HG02938 (cell line): ENCODE measurements at regions not wholly inside any gene's neighbourhood (a gene's known extent, or its start where the extent isn't known, plus 50 kb on each side); places are given as distances from the start of the nearest gene placed in this dataset.

Source experiments
- ATAC-seq: cut with Tn5 transposase; IDR thresholded peaks from one replicate; pipeline ENCODE4 v1.9.1; 2021; ENCODE audit warnings: mild to moderate bottlenecking, moderate library complexity; ENCODE audit not compliant: unreplicated experiment

DNA sequence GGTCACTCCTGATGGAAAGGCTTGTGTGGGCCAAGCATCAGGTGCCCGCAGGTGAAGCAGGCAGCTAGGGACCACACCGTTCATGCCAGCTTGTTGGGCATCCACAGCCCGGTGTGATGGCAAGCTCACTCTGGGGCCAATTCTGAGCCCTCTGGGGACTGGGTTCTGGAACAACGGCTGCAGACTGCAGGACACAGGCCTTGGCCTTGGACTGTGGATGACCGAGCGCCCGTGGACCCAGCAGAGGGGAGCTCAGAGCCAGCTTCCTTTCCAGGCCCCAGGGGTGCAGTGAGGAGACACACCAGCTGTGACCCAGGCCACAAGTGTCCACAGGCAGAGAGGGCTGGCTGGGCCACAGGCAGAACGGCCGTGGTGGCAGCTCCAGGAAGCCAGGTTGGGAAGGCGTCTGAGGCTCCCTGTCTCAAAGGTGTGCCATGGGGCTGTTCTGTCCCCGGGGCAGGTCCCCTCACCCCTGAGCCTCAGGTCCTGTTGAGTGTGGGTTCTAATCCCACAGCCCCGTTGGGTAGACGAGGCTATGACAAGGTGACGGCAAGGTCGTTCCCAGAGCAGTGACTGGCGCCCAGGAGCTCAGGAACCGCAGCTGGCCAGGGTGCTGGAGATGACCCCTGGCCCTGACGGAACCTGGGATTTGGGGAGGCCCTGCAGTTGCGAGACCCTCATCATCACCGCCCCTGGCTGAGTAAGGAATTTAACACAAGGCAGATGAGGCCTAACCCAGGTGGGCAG is 1079.4 kb downstream of the BRD1 start:
- ATAC-seq = no peak

DNA sequence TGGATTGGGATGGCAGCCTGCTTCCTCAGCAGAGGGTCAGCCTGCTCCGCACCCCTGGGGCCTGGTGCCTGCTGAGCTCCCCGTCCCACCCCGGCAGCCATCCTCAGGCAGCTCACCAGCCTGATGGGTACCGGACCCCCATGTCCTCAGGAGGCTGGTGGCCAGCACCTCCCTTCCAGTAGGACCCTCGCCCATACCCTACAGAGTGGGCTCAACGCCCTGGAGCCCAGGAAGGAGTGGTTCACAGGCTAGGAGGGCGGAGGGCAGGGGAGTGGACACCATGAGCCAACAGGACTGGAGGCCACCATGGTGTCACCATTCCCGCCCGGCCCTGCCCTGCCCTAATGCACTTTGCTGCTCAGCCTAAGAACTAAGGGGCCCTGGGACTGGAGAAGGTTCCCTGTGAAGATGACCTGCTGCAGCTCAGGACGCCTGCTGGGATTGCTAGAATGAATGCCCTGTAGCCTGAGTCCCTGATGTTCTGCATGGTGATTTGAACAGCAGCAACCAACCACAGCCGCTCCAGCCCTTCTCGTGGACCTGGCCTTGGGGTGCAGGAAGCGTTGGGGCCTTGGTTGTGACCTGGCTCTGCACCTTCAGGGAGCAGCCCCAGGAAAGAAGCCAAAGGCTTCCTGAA is 1080.8 kb downstream of the BRD1 start:
- ATAC-seq = no peak

DNA sequence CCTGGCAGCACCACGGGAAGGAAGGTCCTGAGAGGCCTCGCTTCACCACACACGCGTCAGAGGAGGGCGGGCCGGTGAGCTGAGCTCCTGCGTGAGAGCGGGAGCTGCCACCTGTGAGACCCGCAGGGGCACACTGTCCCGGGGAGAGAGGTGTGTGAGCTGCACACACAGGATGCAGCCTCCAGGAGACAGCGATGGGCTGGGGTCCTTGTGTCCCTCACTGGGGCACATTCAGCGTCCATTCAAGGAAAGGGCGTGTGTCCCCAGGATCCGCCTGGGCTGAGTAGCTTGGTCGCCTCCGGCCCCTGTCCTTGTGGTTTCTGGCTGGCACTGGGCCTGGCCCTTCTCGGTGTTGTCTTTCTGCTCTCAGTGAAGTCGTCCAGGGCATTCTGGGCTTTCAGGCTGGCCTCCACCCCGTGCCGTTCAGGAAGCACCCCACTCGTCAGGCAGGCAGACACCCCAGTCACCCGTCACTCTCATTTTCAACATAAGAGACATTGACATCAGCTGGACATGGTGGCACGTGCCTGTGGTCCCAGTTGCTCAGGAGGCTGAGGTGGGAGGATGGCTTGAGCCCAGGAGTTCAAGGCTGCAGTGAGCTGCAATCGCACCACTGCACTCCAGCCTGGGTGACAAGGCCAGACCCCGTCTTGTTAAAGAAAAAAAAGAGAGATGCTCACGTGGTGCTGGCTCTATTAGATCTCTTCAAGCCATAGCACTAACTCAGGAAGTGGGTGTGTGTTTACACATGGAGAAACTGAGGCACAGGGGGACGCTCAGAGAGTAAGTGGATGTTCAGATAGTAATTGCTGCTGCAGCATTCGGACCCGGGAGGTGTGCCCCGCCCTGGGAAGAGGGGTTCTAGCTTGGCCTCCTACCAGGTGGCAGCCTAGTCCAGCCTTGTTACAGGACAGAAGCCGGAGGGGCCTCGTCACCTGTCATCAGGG is 1081.6 kb downstream of the BRD1 start:
- ATAC-seq = no peak

DNA sequence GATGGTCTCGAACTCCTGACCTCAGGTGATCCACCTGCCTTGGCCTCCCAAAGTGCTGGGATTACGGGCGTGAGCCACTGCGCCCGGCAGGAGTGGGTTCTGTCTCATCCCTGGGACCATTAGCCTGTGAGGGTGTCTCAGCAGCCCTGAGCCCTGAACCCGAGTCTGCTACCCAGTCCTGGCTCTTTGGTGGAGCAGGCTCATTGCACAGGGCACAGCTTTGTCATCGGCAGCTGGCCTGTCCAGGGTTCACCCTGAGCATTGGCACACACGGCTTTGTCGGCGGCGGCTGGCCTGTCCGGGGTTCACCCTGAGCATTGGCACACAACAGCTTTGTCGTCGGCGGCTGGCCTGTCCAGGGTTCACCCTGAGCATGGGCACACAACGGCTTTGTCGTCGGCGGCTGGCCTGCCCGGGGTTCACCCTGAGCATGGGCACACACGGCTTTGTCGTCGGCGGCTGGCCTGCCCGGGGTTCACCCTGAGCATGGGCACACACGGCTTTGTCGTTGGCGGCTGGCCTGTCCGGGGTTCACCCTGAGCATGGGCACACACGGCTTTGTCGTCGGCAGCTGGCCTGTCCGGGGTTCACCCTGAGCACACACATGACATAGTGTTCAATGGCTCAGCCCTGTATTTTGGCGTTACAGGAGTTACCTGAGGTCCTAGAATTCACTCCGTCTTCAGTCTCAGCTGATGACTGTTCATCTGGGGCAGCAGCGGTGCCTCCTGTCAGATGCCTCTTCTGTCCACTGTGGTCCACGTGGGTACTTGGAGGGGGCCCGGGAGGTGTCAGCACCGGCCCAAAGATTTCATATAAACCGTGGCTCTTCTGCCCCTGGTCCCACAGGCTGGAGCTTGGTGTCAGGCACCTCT is 1082.5 kb downstream of the BRD1 start:
- no peak for ATAC-seq

DNA sequence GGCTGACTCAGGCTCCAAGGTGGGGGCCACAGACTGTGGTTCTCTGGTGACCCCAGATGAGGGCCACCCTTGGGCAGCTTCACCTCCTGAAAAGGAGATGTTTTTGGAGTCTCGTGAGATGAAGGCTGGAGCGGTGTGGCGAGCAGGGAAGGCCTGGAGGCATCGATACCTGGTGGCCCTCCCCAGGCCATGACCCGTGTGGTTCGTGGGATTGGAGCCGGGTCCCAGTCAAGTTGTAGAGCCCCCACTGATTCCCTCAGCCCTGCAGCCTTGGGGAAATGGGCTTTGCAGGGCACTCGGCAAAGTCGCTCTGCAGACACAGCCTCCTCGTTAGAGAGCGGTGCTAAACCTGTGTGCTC is 1083.4 kb downstream of the BRD1 start:
- no peak for ATAC-seq

DNA sequence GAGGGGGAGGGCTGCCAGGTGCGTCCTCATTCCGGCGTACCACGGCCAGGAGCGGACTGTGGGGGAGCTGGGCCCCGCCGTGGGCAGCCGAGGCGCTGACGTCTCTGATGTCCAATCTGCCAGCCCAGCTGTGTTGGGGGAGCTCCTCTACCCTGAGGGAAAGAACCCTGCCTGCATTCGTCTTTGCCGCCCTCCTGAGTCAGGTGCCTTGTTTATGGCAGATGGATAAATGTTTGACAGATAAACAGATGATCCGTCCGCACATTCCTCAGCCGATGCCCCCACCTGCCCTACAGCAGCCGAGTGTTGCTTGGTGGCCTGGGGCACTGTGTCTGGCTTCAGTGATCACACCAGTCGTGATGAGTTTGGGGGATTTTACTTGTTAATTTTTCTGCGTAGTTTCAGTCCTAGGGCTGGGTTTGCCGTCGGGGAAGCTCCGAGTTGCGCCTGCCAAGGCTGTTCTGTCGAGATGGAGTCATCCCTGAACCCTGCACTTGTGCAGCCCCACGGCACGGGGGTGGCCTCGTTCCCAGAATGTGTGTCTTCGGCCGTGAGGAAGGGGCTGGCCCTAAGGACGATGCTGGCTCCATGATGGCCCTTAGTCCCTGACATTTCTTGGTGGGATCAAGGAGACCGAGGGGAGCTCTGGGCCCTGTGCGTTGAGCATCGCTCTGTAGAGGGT is 1083.9 kb downstream of the BRD1 start:
- ATAC-seq = no peak

DNA sequence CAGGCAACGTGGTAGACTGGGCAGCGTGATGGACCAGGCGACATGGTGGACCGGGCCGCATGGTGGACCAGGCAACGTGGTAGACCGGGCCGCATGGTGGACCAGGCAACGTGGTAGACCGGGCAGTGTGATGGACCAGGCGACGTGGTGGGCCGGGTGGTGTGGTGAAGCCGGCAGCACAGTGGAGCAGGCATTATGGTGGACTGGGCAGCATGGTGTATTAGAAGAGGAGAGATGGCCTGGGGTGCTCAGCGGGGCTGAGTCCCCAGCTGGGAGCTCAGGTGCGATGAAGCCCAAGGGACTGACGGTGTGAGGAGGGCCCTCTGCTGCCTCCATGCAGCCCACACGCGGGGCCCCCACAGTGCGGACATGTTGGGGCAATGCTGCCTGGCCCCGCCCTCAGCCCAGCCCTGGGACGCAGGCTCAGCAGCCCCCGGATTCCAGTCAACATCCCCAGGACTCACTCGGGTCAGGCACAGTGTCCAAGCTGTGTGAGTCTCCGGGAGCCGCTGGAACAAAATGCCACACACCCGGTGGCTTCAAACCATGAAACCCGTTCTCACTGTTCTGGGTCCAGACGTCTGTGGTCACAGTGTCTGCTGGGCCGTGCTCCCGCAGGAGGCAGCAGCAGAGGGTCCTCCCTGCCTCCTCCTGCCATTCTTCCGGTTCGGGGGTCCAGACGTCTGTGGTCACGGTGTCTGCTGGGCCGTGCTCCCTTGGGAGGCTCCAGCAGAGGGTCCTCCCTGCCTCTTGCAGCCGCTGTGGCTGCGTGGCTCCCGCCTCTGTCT is 1084.9 kb downstream of the BRD1 start:
- no peak for ATAC-seq

DNA sequence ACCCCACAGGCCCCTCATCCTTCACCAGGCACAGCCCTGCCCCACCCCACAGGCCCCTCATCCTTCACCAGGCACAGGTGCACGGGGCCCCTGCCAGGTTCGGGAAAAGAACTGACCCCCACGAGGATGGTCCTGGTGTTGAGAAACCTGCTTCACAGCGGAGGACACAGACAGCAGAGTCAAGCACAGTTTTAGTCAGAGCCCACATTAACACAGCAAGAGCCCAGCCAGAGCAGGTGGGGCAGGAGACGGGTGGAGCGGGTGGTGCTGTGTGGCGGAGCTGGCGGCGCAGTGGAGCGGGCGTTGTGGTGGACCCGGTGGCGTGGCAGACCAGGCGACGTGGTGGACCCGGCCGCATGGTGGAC is 1085.5 kb downstream of the BRD1 start:
- ATAC-seq = no peak

DNA sequence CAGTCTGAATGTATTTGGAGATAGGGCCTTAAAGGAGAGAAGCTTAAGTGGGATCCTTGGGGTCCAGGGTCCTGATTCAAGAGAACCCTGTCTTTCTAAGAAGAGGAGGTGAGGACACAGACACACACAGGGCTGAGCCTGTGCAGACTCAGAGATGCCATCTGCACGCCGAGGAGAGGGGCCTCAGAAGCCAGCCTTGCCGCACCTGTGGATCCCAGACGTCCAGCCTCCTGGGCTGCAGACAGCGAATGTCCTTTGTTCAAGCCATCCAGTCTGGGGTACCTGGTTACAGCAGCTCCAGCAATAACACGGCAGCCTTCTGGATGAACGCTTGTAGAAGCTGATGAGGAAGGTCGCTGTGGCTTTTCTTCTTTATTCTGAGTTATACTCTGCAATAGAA is 1086.1 kb downstream of the BRD1 start:
- ATAC-seq = no peak

DNA sequence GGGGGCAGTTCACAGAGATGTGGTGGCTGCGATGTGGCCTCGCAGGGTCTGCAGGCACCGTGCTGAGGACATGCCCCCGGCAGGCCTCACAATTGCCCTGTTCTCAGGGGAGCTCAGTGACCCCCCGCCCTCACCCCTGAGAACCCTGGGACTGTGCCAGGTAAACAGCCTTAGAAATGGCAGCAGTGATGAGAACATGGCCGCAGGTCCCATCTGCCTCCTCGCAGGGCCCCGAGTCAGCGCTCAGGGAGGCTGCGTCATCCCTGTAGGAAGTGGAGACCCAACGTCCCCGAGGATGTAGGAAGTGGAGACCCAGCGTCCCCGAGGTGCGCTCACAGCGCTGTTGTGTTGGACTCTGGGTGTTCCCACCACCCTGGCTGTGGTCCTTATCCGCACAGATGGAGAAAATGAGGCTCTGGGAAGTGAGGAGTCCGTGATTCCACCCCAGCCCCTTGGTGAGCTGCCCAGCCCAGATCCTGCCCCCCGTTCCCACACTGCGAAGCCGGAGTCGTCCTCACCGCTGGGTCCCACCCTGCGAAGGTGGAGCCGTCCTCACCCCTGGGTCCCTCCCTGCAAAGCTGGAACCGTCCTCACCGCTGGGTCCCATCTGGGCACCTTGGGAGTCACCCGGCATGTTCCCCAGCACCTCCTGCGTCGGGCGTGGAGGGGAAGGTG is 1086.8 kb downstream of the BRD1 start:
- ATAC-seq = no peak

DNA sequence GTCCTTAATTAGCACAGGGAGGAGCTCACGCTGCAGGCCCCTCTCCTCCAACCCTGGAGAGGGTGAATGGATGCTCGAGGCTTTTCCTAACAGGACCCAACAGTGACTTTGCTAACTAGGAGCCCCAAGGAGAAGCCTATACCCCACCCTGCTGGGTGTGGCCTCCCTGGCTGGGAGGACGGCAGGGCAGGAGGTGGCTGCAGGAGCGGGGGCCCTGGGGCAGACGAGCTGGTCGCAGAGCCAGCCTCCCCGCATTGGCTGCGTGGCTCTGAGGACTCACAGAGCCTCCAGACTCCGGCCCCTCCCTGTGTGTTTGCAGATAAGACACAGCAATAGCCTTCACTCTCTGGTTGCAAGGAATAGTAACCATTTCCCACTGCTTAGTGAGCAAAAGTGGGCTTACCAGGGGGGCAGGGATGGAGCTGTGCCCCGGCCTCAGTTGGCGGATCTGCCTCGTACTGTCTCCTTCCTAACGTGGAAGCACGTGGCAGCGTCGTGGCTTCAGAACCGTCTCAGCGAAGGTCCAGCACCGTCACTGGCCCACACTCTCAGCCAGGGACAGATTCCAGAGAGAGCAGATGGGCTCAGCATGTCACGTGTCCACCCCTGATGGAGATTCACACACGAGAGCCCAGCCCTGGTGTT is 1087.5 kb downstream of the BRD1 start:
- no peak for ATAC-seq

DNA sequence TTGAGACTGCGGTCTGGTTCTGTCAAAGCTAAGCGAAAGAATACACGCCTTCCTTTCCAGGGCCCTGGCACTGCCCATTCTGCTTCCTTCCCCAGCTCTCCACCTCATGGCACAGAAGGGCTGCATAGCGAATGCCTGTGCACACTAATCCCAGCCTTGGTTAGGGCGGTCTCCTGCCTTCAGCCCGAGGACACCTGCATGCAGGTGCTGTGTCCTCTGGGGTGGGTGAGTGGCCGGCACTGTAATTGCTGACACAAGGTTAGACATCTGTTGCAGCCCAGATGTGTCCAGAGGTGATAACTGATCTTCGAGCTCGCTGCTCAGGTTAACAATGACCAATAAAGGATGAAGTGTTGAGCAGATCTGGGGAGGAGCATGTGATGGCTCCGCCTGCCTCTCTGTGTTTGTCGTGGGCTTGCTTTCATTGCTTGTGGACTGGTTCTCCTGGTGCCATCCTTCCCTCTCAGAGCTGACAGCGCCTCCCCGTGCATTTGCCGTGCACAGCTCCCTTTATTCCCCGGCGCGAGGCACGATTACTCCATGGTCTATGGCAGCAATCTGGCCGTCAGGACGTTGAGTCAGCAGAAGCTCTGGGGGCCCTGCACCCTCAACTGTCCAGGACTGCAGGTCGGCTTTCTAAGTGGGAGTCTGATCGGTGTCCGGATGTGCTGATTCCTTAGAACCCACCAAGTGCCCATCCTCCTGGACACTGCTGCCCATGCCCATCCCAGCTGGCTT is 1088.2 kb downstream of the BRD1 start:
- no peak for ATAC-seq

DNA sequence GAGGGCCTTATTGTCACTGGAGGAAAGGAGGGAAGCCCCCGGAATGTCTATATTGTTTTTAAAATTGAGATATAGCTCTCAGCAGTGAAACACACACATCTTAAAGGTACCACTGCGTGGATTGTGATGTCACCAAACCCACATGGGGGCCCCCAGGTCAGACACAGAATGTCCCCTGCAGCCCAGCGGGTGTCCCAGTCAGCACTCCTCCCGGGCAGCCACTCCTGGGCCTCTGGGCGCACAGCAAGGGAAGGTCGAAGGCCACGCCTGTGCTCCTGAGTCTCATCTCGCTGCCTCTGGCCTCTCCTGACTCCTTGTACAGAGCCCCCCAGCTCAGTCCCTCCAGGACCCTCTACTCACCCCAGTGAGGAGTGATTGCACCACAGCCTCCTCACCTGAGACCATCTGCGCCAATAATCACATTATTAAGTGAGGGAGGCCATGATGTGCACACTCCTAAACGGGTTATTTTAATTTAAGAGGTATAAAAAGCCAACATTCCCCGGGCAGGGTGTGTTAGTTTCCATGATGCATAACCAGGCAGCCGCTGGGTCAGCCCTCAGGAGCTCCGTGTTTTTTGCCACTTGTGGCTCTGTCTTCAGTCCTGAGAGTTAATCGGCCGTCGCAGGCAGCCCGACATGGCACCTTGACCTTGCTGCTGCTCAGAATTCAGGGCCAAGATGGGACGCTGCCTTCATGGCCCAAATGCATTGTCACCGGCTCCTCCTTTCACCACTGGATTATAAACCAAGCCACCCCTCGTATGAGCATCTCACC is 1089.3 kb downstream of the BRD1 start:
- ATAC-seq = no peak

DNA sequence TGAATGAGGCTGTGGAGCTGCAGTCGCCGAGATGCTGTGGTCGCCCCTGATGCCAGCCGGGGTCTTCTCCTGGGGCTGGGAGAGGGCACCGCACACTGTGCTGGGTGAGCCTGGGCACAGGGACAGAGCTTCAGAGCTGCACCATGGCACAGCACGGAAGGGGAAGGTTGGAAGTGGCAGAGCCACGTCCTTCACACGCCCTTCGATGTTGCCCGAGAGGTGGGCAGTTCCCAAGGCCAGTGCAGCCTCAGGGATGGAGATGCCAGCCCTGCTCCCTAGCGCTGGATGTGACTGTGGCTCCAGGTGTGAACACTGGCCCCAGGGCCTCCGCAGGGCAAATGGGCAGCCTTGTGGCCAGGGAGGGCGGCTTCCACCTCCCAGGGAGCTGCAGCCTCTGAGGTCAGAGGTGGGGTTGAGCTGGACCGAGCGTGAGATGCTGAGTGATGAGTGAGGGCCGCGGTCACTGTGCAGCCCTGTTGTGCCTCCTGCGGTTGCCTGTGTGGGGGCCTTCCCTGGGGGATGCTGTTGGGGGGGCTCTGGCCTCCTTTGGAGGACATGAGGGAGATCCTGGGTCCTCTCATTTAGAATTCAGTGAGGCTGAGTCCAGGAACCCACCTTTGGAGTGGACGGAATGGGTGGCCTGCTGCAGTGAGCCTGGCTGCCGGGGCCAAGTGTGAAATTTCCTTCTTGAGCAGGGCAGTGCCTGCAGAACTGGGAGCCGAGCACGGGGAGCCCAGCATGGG is 1090.0 kb downstream of the BRD1 start:
- no peak for ATAC-seq

DNA sequence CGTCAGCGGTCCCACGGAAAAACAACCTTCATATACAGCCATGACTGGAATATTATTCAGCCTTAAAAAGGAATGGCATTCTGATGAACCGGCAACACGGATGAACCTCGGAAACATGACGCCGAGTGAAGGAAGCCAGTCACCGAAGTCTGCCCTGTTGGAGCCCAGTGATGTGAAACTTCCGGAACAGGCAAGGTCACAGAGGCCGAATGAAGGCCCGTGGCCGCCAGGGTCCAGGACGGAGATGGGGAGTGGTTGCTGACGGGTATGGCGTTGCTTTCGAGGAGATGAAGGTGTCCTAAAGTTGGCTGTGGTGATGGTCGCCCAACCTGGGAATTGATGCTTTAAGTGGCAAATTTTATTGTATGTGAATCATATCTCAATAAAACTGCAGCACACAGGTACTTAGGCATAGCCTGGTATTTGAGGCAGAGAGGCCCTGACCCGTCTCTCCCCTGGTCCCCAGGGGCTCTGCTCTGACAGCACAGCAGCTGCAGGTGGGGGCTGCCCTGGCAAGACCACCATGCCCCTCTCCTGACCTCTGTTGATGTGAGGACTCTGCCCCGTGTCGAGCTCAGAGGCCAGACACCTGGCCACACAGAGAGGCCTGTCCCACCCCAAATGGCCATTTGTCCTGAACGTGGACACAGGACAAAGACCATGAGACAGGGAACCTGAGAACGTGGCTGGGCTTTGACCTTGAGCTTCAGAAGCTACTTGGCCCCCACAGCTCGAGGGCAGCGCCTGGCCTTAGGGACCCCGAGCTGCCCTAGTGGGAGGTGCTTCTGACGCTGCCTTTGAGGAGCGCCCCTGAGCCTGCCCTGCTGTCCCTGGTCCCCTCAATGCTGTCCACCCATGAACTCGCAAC is 1090.8 kb downstream of the BRD1 start:
- no peak for ATAC-seq
